ENCODE measurements at regions not wholly inside any gene's neighbourhood (a gene's known extent, or its start where the extent isn't known, plus 50 kb on each side); places are given as distances from the start of the nearest gene placed in this dataset.

DNA sequence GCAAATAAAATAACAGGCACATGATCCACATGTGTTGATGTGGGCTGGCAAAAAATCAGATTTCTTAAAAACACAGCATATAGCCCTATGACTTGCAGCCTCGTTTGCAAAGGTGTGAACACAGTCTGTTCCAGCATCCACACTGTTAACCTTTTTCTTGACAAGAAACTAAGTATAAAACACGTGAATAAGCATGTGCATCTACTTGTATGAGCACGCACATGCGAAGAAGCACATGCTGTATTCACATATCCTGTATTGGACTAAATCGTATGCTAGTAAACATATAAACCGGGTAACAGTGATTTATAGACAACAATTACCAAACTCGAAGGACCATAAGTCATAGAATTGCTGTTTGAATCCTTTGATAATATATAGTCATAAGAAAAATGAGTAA lies 218.7 kb downstream of the HDGFL1 start:
- intact Hi-C loops (cut with DNase I): no loop called here
- 80 to 84% (median 80%) methylated on average over 7 of the region's 7 CpGs for WGBS, 4 donors
- H3K4me1 ChIP-seq (replicated peaks in 1 of 2): no peaks in the 10 kb centered on the region
- H3K27me3 ChIP-seq: no peaks in the 10 kb centered on the region
- DNase-seq: no peak
- H3K9me3 ChIP-seq (replicated peaks in 1 of 3): no peaks in the 10 kb centered on the region
- TF ChIP-seq CTCF (IDR thresholded peaks at IDR 0.05): no peak
- no peaks in the 10 kb centered on the region for H3K36me3 ChIP-seq (replicated peaks in 1 of 2)
- H3K4me3 ChIP-seq: no peak overlapping the region
- H3K27ac ChIP-seq: no peak overlapping the region

GRCh38 chr6:22789315-22789714 lies 219.9 kb downstream of the HDGFL1 start:
- intact Hi-C loops (cut with DNase I): no loop called here
- TF ChIP-seq POLR2A (IDR thresholded peaks at IDR 0.05) (no peak), CTCF (IDR thresholded peaks at IDR 0.05) (no peak)
- Histone ChIP-seq H3K9me3 (replicated peaks in 1 of 3) (no peaks in the 10 kb centered on the region), H3K27me3 (no peaks in the 10 kb centered on the region), H3K36me3 (replicated peaks in 1 of 2) (no peaks in the 10 kb centered on the region), H3K27ac (no peak overlapping the region), H3K4me3 (no peak overlapping the region), H3K4me1 (replicated peaks in 1 of 2) (no peaks in the 10 kb centered on the region)
- DNase-seq: no peak
- 77 to 92% (median 85%) methylated on average over 5 of the region's 5 CpGs for WGBS, 4 donors

DNA sequence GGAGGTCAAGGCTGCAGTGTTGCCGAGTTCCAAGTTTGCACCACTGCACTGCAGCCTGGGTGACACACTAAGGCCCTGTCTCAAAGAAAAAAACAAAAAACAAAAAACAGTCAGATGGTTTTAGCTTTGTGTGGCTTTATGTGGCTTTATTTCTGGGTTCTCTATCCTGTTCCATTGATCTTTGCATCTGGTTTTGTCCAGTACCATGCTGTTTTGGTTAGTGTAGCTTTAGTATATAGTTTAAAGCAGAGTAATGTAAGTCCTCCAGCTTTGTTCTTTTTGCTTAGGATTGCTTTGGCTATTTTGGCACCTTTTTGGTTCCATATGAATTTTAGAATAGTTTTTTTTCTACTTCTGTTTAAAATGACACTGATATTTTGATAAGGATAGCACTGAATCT lies 225.5 kb downstream of the HDGFL1 start:
- Histone ChIP-seq H3K36me3 (replicated peaks in 1 of 2) (no peaks in the 10 kb centered on the region), H3K27me3 (no peaks in the 10 kb centered on the region), H3K27ac (no peak overlapping the region), H3K9me3 (replicated peaks in 1 of 3) (no peaks in the 10 kb centered on the region), H3K4me1 (replicated peaks in 1 of 2) (no peaks in the 10 kb centered on the region), H3K4me3 (no peak overlapping the region)
- TF ChIP-seq POLR2A (IDR thresholded peaks at IDR 0.05) (no peak), CTCF (IDR thresholded peaks at IDR 0.05) (no peak)
- no peak for DNase-seq
- WGBS, 4 donors: 86 to 100% (median 96%) methylated on average over 1 of the region's 1 CpG
- intact Hi-C loops (cut with DNase I): no loop called here

GRCh38 chr6:22800451-22800850 lies 231.1 kb downstream of the HDGFL1 start:
- no peak for TF ChIP-seq POLR2A (IDR thresholded peaks at IDR 0.05)
- Histone ChIP-seq H3K4me3 (no peak overlapping the region), H3K27me3 (no peaks in the 10 kb centered on the region), H3K4me1 (replicated peaks in 1 of 2) (no peaks in the 10 kb centered on the region), H3K36me3 (replicated peaks in 1 of 2) (no peaks in the 10 kb centered on the region), H3K9me3 (replicated peaks in 1 of 3) (no peaks in the 10 kb centered on the region), H3K27ac (no peak overlapping the region)
- no peak for DNase-seq
- WGBS, 4 donors: 74 to 92% (median 81%) methylated on average over 1 of the region's 1 CpG
- intact Hi-C loops (cut with DNase I): no loop called here

DNA sequence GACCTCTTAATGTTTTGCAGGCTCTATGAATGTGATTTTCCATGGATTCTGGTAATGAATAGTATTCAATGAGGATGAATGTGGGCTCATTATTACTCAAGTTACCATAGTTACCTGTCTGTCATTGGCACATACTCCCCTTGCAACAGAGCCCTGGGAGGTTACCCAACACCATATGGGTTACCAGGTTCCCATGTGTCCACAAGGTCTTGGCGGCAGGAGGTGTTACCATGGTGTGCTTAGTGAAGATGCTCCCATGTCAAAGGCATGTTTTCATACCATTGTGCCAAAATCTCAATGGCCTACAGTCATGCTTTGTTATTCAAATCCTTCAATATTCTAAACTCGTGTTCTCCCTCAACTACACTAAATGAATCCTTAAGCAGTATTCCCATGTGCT lies 232.5 kb downstream of the HDGFL1 start:
- WGBS, 4 donors: 84 to 95% (median 87%) methylated on average over 2 of the region's 2 CpGs
- Histone ChIP-seq H3K4me1 (replicated peaks in 1 of 2) (no peaks in the 10 kb centered on the region), H3K27me3 (no peaks in the 10 kb centered on the region), H3K27ac (no peak overlapping the region), H3K36me3 (replicated peaks in 1 of 2) (no peaks in the 10 kb centered on the region), H3K9me3 (replicated peaks in 1 of 3) (no peaks in the 10 kb centered on the region), H3K4me3 (no peak overlapping the region)
- no peak for TF ChIP-seq POLR2A (IDR thresholded peaks at IDR 0.05)
- no peak for TF ChIP-seq CTCF (IDR thresholded peaks at IDR 0.05)
- intact Hi-C loops (cut with DNase I): no loop called here
- no peak for DNase-seq
